ENCODE measurements at regions not wholly inside any gene's neighbourhood (a gene's known extent, or its start where the extent isn't known, plus 50 kb on each side); places are given as distances from the start of the nearest gene placed in this dataset.
"Not testable (repeated sequence)": the region's sequence is repeated elsewhere in the genome, so short reads cannot be mapped to it uniquely, and the experiment has no call there.

- no peak overlapping the region for H2AFZ ChIP-seq (ENCODE audit: low read length)
- no peaks in the 10 kb centered on the region for H3K4me1 ChIP-seq (ENCODE audit: insufficient read depth, low read length, poor library complexity, severe bottlenecking)
- H3K79me2 ChIP-seq (ENCODE audit: insufficient read depth, low read length), result no peaks in the 10 kb centered on the region
- no peak overlapping the region for H3K4me3 ChIP-seq (ENCODE audit: low read length, poor library complexity, severe bottlenecking)
- no peaks in the 10 kb centered on the region for H3F3A ChIP-seq (ENCODE audit: low read depth)
- TF ChIP-seq EZH2phosphoT487 (IDR thresholded peaks at IDR 0.05; ENCODE audit: borderline replicate concordance) (no peak), CTCF (conservative IDR thresholded peaks at IDR 0.05; ENCODE audit: low read length) (no peak)
- no peaks in the 10 kb centered on the region for H3K9me2 ChIP-seq (replicated peaks; ENCODE audit: low read depth, low read length)
- no peak overlapping the region for H3K9ac ChIP-seq (ENCODE audit: low read depth, low read length, poor library complexity, severe bottlenecking)
- no peak overlapping the region for H3K4me2 ChIP-seq (ENCODE audit: low read depth, low read length, poor library complexity, severe bottlenecking)
- H3K9me3 ChIP-seq (ENCODE audit: insufficient read depth, low read depth, low read length), result no peaks in the 10 kb centered on the region
- no peaks in the 10 kb centered on the region for H4K20me1 ChIP-seq (ENCODE audit: insufficient read depth, low read length, poor library complexity, severe bottlenecking)
- H3K36me3 ChIP-seq (ENCODE audit: insufficient read depth, low read length), result no peaks in the 10 kb centered on the region
- H3K27me3 ChIP-seq (ENCODE audit: insufficient read depth, low read length, poor library complexity, severe bottlenecking), result no peaks in the 10 kb centered on the region
Observed at GRCh38 chr2:149761611-149762010, 174.0 kb upstream of the MMADHC start.

- not testable (repeated sequence) for H4K20me1 ChIP-seq (ENCODE audit: insufficient read depth, low read length, poor library complexity, severe bottlenecking); H3K36me3 ChIP-seq (ENCODE audit: insufficient read depth, low read length); H3K4me1 ChIP-seq (ENCODE audit: insufficient read depth, low read length, poor library complexity, severe bottlenecking); H3K27me3 ChIP-seq (ENCODE audit: insufficient read depth, low read length, poor library complexity, severe bottlenecking); H3K9ac ChIP-seq (ENCODE audit: low read depth, low read length, poor library complexity, severe bottlenecking); H3K9me3 ChIP-seq (ENCODE audit: insufficient read depth, low read depth, low read length); H3F3A ChIP-seq (ENCODE audit: low read depth); H3K9me2 ChIP-seq (replicated peaks; ENCODE audit: low read depth, low read length); H3K4me2 ChIP-seq (ENCODE audit: low read depth, low read length, poor library complexity, severe bottlenecking); H3K79me2 ChIP-seq (ENCODE audit: insufficient read depth, low read length); H2AFZ ChIP-seq (ENCODE audit: low read length); H3K4me3 ChIP-seq (ENCODE audit: low read length, poor library complexity, severe bottlenecking)
Observed at GRCh38 chr2:149759382-149759781, 171.8 kb upstream of the MMADHC start.

- H3K9me3 ChIP-seq (ENCODE audit: insufficient read depth, low read depth, low read length); H3K9me2 ChIP-seq (replicated peaks; ENCODE audit: low read depth, low read length); H3K4me1 ChIP-seq (ENCODE audit: insufficient read depth, low read length, poor library complexity, severe bottlenecking); H3K9ac ChIP-seq (ENCODE audit: low read depth, low read length, poor library complexity, severe bottlenecking); H3K79me2 ChIP-seq (ENCODE audit: insufficient read depth, low read length); H3K36me3 ChIP-seq (ENCODE audit: insufficient read depth, low read length); H3F3A ChIP-seq (ENCODE audit: low read depth); H3K4me2 ChIP-seq (ENCODE audit: low read depth, low read length, poor library complexity, severe bottlenecking); H3K4me3 ChIP-seq (ENCODE audit: low read length, poor library complexity, severe bottlenecking); H2AFZ ChIP-seq (ENCODE audit: low read length); H4K20me1 ChIP-seq (ENCODE audit: insufficient read depth, low read length, poor library complexity, severe bottlenecking); H3K27me3 ChIP-seq (ENCODE audit: insufficient read depth, low read length, poor library complexity, severe bottlenecking): not testable (repeated sequence)
Observed at GRCh38 chr2:149754722-149755121, 167.1 kb upstream of the MMADHC start.

GRCh38 chr2:149747456-149747855 is 159.9 kb upstream of the MMADHC start:
- no peaks in the 10 kb centered on the region for H3K9me2 ChIP-seq (replicated peaks; ENCODE audit: low read depth, low read length)
- no peak for TF ChIP-seq EZH2phosphoT487 (IDR thresholded peaks at IDR 0.05; ENCODE audit: borderline replicate concordance)
- TF ChIP-seq CTCF (conservative IDR thresholded peaks at IDR 0.05; ENCODE audit: low read length), result no peak
- no peaks in the 10 kb centered on the region for H3K4me1 ChIP-seq (ENCODE audit: insufficient read depth, low read length, poor library complexity, severe bottlenecking)
- H4K20me1 ChIP-seq (ENCODE audit: insufficient read depth, low read length, poor library complexity, severe bottlenecking), result no peaks in the 10 kb centered on the region
- no peaks in the 10 kb centered on the region for H3F3A ChIP-seq (ENCODE audit: low read depth)
- no peaks in the 10 kb centered on the region for H3K27me3 ChIP-seq (ENCODE audit: insufficient read depth, low read length, poor library complexity, severe bottlenecking)
- no peaks in the 10 kb centered on the region for H3K36me3 ChIP-seq (ENCODE audit: insufficient read depth, low read length)
- no peaks in the 10 kb centered on the region for H3K79me2 ChIP-seq (ENCODE audit: insufficient read depth, low read length)
- H3K9ac ChIP-seq (ENCODE audit: low read depth, low read length, poor library complexity, severe bottlenecking), result no peak overlapping the region
- H2AFZ ChIP-seq (ENCODE audit: low read length), result no peak overlapping the region
- no peak overlapping the region for H3K4me2 ChIP-seq (ENCODE audit: low read depth, low read length, poor library complexity, severe bottlenecking)
- H3K9me3 ChIP-seq (ENCODE audit: insufficient read depth, low read depth, low read length), result no peaks in the 10 kb centered on the region
- no peak overlapping the region for H3K4me3 ChIP-seq (ENCODE audit: low read length, poor library complexity, severe bottlenecking)

All from Loucy (cell line).